Ovary (tissue), 3 donors: ENCODE measurements at regions not wholly inside any gene's neighbourhood (a gene's known extent, or its start where the extent isn't known, plus 50 kb on each side); places are given as distances from the start of the nearest gene placed in this dataset.

ENCODE experiments used
- EP300 ChIP-seq: sonication (generic); formaldehyde crosslinking; IDR thresholded peaks from one replicate; pipeline ENCODE4 v1.6.1; 2017; ENCODE audit warnings: antibody characterized with exemption
- POLR2A ChIP-seq: fragments of 450-650 bp; IDR thresholded peaks from one replicate; pipeline ENCODE4 v1.6.1; 2017; ENCODE audit warnings: antibody characterized with exemption, mild to moderate bottlenecking, moderate library complexity
- TF ChIP-seq, protein P1 (sequence below), 3 donors: fragments of 450-650 bp in 2 of 3; fragments of 200-600 bp in 1 of 3; IDR thresholded peaks; one replicate each; pipeline versions ENCODE4 v1.5.1 to v1.8.0; 2016 to 2022; ENCODE audit warnings: antibody characterized with exemption in 3 of 3, mild to moderate bottlenecking in 1 of 3
- donor health status: DM: no; HTN: no; CAD: no.

DNA sequence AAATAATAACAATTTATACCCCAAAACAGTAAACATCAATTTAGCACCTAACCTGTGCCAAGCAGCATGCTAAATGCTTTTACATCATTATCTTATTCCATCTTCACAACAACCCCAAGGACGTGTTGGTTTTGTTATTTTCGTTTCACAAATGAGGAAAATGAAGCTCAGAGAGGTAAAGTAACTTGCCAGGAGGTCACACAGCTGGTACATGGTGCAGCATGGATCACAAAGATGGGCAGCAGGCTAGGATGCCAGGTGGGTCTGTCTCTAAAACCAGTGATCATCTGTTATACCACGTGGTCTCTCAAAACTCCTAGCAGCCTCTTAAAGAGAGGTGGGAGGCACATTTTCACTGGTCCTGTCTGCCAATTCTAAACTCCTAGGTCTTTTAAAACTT lies 323.6 kb upstream of the F9 start:
- TF ChIP-seq, protein P1, sequence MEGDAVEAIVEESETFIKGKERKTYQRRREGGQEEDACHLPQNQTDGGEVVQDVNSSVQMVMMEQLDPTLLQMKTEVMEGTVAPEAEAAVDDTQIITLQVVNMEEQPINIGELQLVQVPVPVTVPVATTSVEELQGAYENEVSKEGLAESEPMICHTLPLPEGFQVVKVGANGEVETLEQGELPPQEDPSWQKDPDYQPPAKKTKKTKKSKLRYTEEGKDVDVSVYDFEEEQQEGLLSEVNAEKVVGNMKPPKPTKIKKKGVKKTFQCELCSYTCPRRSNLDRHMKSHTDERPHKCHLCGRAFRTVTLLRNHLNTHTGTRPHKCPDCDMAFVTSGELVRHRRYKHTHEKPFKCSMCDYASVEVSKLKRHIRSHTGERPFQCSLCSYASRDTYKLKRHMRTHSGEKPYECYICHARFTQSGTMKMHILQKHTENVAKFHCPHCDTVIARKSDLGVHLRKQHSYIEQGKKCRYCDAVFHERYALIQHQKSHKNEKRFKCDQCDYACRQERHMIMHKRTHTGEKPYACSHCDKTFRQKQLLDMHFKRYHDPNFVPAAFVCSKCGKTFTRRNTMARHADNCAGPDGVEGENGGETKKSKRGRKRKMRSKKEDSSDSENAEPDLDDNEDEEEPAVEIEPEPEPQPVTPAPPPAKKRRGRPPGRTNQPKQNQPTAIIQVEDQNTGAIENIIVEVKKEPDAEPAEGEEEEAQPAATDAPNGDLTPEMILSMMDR (IDR thresholded peaks at IDR 0.05) = no peak
- no peak for TF ChIP-seq POLR2A
- TF ChIP-seq EP300 = no peak
